22Rv1 (cell line): ENCODE measurements at regions not wholly inside any gene's neighbourhood (a gene's known extent, or its start where the extent isn't known, plus 50 kb on each side); places are given as distances from the start of the nearest gene placed in this dataset.

Source experiments
- CTCF ChIP-seq: fragments of 450-650 bp; IDR thresholded peaks from 2 replicates; pipeline ENCODE4 v1.5.1; 2017; ENCODE audit warnings: mild to moderate bottlenecking
- ZFX ChIP-seq: fragments of 450-650 bp; IDR thresholded peaks from 2 replicates; pipeline ENCODE4 v1.6.1; 2017; ENCODE audit warnings: antibody characterized with exemption, borderline replicate concordance

GRCh38 chr10:36253731-36254130 is 611.6 kb upstream of the FZD8 start:
- TF ChIP-seq CTCF (no peak), ZFX (no peak)
